ENCODE measurements at regions not wholly inside any gene's neighbourhood (a gene's known extent, or its start where the extent isn't known, plus 50 kb on each side); places are given as distances from the start of the nearest gene placed in this dataset.

- no peak for TF ChIP-seq CTCF (IDR thresholded peaks at IDR 0.05; ENCODE audit: insufficient read depth, missing control alignments)
These were observed 55.3 kb upstream of the ZFP42 start for GRCh38 chr4:187940299-187940698.

GRCh38 chr4:187942968-187943367 lies 52.6 kb upstream of the ZFP42 start:
- no peak for TF ChIP-seq CTCF (IDR thresholded peaks at IDR 0.05; ENCODE audit: insufficient read depth, missing control alignments)
- no peak for DNase-seq (ENCODE audit: insufficient read length, low spot score)
- no peak for FAIRE-seq

More at GRCh38 chr4:187940299-187940698, 55.3 kb upstream of the ZFP42 start:
- DNase-seq (ENCODE audit: insufficient read length, low spot score), result no peak
- FAIRE-seq, result no peak

GRCh38 chr4:187944179-187944578 lies 51.4 kb upstream of the ZFP42 start:
- DNase-seq (ENCODE audit: insufficient read length, low spot score) (no peak), FAIRE-seq (no peak)
- no peak for TF ChIP-seq CTCF (IDR thresholded peaks at IDR 0.05; ENCODE audit: insufficient read depth, missing control alignments)
